Activated CD8-positive, alpha-beta T cell treated with anti-CD3 and anti-CD28 coated beads for 36 hours (primary cell): ENCODE measurements at regions not wholly inside any gene's neighbourhood (a gene's known extent, or its start where the extent isn't known, plus 50 kb on each side); places are given as distances from the start of the nearest gene placed in this dataset.

Experiments used
- ATAC-seq: fragments of 200-7000 bp; cut with Tn5 transposase; one replicate; pipeline ENCODE4 v1.10.0; 2021; ENCODE audit warnings: mild to moderate bottlenecking, moderate library complexity
- CTCF ChIA-PET: fragments of 350-600 bp; sonication (Branson Sonifier 250); formaldehyde crosslinking; loops from one replicate; lab custom pipeline; 2021; ENCODE audit warnings: antibody characterized with exemption; lab: Charles Lee
- POLR2A ChIA-PET: fragments of 350-600 bp; sonication (Branson Sonifier 250); formaldehyde crosslinking; loops from one replicate; lab custom pipeline; 2021; ENCODE audit warnings: antibody characterized with exemption; lab: Charles Lee
- DNase-seq: peaks from one replicate; pipeline ENCODE4 v3.0.0-alpha.2; 2020
- H3K27ac Mint-ChIP-seq: one replicate; pipeline ENCODE4 v1.8.0; 2021; ENCODE audit warnings: mild to moderate bottlenecking, mixed read lengths
- H3K27me3 Mint-ChIP-seq: one replicate; pipeline ENCODE4 v1.8.0; 2021; ENCODE audit warnings: mixed read lengths
- H3K36me3 Mint-ChIP-seq: one replicate; pipeline ENCODE4 v1.8.0; 2021; ENCODE audit warnings: low read depth, mixed read lengths
- H3K4me1 Mint-ChIP-seq: one replicate; pipeline ENCODE4 v1.8.0; 2021; ENCODE audit warnings: low read depth, mixed read lengths
- H3K4me3 Mint-ChIP-seq: one replicate; pipeline ENCODE4 v1.8.0; 2021; ENCODE audit warnings: mild to moderate bottlenecking, moderate library complexity, mixed read lengths
- H3K9me3 Mint-ChIP-seq: one replicate; pipeline ENCODE4 v1.8.0; 2021; ENCODE audit warnings: mixed read lengths
- CTCF ChIP-seq: fragments of 200-600 bp; IDR thresholded peaks from one replicate; pipeline ENCODE4 v1.8.0; 2022; ENCODE audit warnings: antibody characterized with exemption, mild to moderate bottlenecking
- intact Hi-C: fragments of 100-400 bp; cut with micrococcal nuclease; formaldehyde crosslinking; loops from one replicate; pipeline ENCODE4 v1.10.0; 2022

GRCh38 chr14:95387826-95388445 lies 68.2 kb upstream of the CLMN start:
- ATAC-seq (no peak), DNase-seq (no peak)
- ChIA-PET CTCF (no interaction called here), POLR2A (interaction anchor here (0.8 kb wide), 1 partner anchor 897 kb away, joined by 3 read pairs; no protein-coding TSS in a partner anchor)
- no peak overlapping the region for H3K4me3 Mint-ChIP-seq
- no peaks in the 10 kb centered on the region for H3K4me1 Mint-ChIP-seq
- intact Hi-C loops, result no loop called here
- no peak overlapping the region for H3K27ac Mint-ChIP-seq
- no peak for TF ChIP-seq CTCF
- no peaks in the 10 kb centered on the region for H3K36me3 Mint-ChIP-seq
- H3K9me3 Mint-ChIP-seq, result no peaks in the 10 kb centered on the region
- H3K27me3 Mint-ChIP-seq, result peaks cover 7% of the 10 kb centered on the region

GRCh38 chr14:95386536-95387095 lies 66.9 kb upstream of the CLMN start:
- Mint-ChIP-seq H3K27ac (no peak overlapping the region), H3K27me3 (peaks cover 9% of the 10 kb centered on the region), H3K36me3 (no peaks in the 10 kb centered on the region), H3K4me1 (no peaks in the 10 kb centered on the region), H3K9me3 (no peaks in the 10 kb centered on the region), H3K4me3 (no peak overlapping the region)
- TF ChIP-seq CTCF, result no peak
- no peak for ATAC-seq
- intact Hi-C loops, result no loop called here
- POLR2A ChIA-PET, result no interaction called here
- DNase-seq, result no peak
- CTCF ChIA-PET, result no interaction called here

- no peak overlapping the region for H3K4me3 Mint-ChIP-seq
- no peak overlapping the region for H3K27ac Mint-ChIP-seq
- intact Hi-C loops, result no loop called here
- H3K9me3 Mint-ChIP-seq, result peaks cover 2% of the 10 kb centered on the region
- no peaks in the 10 kb centered on the region for H3K36me3 Mint-ChIP-seq
- H3K27me3 Mint-ChIP-seq, result peaks cover 9% of the 10 kb centered on the region
- ChIA-PET POLR2A (no interaction called here), CTCF (no interaction called here)
- no peaks in the 10 kb centered on the region for H3K4me1 Mint-ChIP-seq
- ATAC-seq, result no peak
- no peak for TF ChIP-seq CTCF
- no peak for DNase-seq
Observed at GRCh38 chr14:95385701-95386100, 66.0 kb upstream of the CLMN start.

GRCh38 chr14:95382747-95383146 lies 63.0 kb upstream of the CLMN start:
- Mint-ChIP-seq H3K4me3 (no peak overlapping the region), H3K36me3 (no peaks in the 10 kb centered on the region), H3K4me1 (no peaks in the 10 kb centered on the region), H3K27ac (no peak overlapping the region), H3K9me3 (peaks cover 11% of the 10 kb centered on the region), H3K27me3 (peaks cover 9% of the 10 kb centered on the region)
- no peak for TF ChIP-seq CTCF
- intact Hi-C loops, result no loop called here
- ATAC-seq (no peak), DNase-seq (no peak)
- CTCF ChIA-PET, result no interaction called here
- POLR2A ChIA-PET, result no interaction called here

GRCh38 chr14:95381726-95382125 lies 62.0 kb upstream of the CLMN start:
- no peak overlapping the region for H3K27ac Mint-ChIP-seq
- ATAC-seq, result no peak
- peaks cover 11% of the 10 kb centered on the region for H3K9me3 Mint-ChIP-seq
- H3K36me3 Mint-ChIP-seq, result no peaks in the 10 kb centered on the region
- peaks cover 12% of the 10 kb centered on the region for H3K27me3 Mint-ChIP-seq
- intact Hi-C loops, result no loop called here
- H3K4me3 Mint-ChIP-seq, result no peak overlapping the region
- H3K4me1 Mint-ChIP-seq, result no peaks in the 10 kb centered on the region
- CTCF ChIA-PET, result no interaction called here
- POLR2A ChIA-PET, result no interaction called here
- DNase-seq, result no peak
- TF ChIP-seq CTCF, result no peak
